Glomerular endothelial cell (primary cell): ENCODE measurements at regions not wholly inside any gene's neighbourhood (a gene's known extent, or its start where the extent isn't known, plus 50 kb on each side); places are given as distances from the start of the nearest gene placed in this dataset.

Source experiments
- DNase-seq: peaks from one replicate; pipeline ENCODE4 v3.0.0-alpha.2; 2011; ENCODE audit warnings: low read depth, low spot score; ENCODE audit errors: extremely low read depth

- DNase-seq: no peak
Measured at GRCh38 chr5:82854956-82855355, 222.2 kb downstream of the TMEM167A start.

- DNase-seq: no peak
Measured at GRCh38 chr5:82851471-82851870, 225.7 kb downstream of the TMEM167A start.

- no peak for DNase-seq
Measured at GRCh38 chr5:82850393-82850792, 226.8 kb downstream of the TMEM167A start.

GRCh38 chr5:82849885-82850284, 227.3 kb downstream of the TMEM167A start:
- DNase-seq: no peak

- no peak for DNase-seq
Measured at GRCh38 chr5:82847562-82847961, 229.6 kb downstream of the TMEM167A start.

- DNase-seq: no peak
Measured at GRCh38 chr5:82839881-82840280, 237.3 kb downstream of the TMEM167A start.

- no peak for DNase-seq
Measured at GRCh38 chr5:82835488-82835887, 241.7 kb downstream of the TMEM167A start.

GRCh38 chr5:82834151-82834550, 243.0 kb downstream of the TMEM167A start:
- DNase-seq: no peak

GRCh38 chr5:82833277-82833676, 243.9 kb downstream of the TMEM167A start:
- no peak for DNase-seq

- DNase-seq: no peak
Measured at GRCh38 chr5:82832445-82832844, 244.7 kb downstream of the TMEM167A start.

GRCh38 chr5:82828211-82828610, 249.0 kb downstream of the TMEM167A start:
- DNase-seq: no peak

- no peak for DNase-seq
Measured at GRCh38 chr5:82827651-82828050, 249.5 kb downstream of the TMEM167A start.

- DNase-seq: no peak
Measured at GRCh38 chr5:82822634-82822927, 254.6 kb downstream of the TMEM167A start.

- DNase-seq: peak; percentile 5
Measured at GRCh38 chr5:82821846-82822633, 255.2 kb downstream of the TMEM167A start.

GRCh38 chr5:82820961-82821845, 256.0 kb downstream of the TMEM167A start:
- DNase-seq: no peak

GRCh38 chr5:82820188-82820587, 257.0 kb downstream of the TMEM167A start:
- no peak for DNase-seq

GRCh38 chr5:82817897-82818676, 259.1 kb downstream of the TMEM167A start:
- no peak for DNase-seq

- DNase-seq: no peak
Measured at GRCh38 chr5:82816926-82817325, 260.3 kb downstream of the TMEM167A start.

GRCh38 chr5:82815871-82816270, 261.3 kb downstream of the TMEM167A start:
- DNase-seq: no peak

GRCh38 chr5:82813861-82814260, 263.3 kb downstream of the TMEM167A start:
- no peak for DNase-seq

GRCh38 chr5:82812575-82812974, 264.6 kb downstream of the TMEM167A start:
- DNase-seq: no peak
